ENCODE measurements at regions not wholly inside any gene's neighbourhood (a gene's known extent, or its start where the extent isn't known, plus 50 kb on each side); places are given as distances from the start of the nearest gene placed in this dataset.

- DNase-seq: no peak
Observed at GRCh38 chr21:15327637-15328265, 263.0 kb upstream of the NRIP1 start.

GRCh38 chr21:15329191-15329590, 264.4 kb upstream of the NRIP1 start:
- no peak for DNase-seq

- no peak for DNase-seq
Observed at GRCh38 chr21:15330872-15331271, 266.1 kb upstream of the NRIP1 start.

GRCh38 chr21:15332572-15332971, 267.8 kb upstream of the NRIP1 start:
- no peak for DNase-seq

GRCh38 chr21:15333136-15333710, 268.4 kb upstream of the NRIP1 start:
- no peak for DNase-seq

GRCh38 chr21:15333951-15334350, 269.2 kb upstream of the NRIP1 start:
- DNase-seq: no peak

GRCh38 chr21:15343066-15343465, 278.3 kb upstream of the NRIP1 start:
- DNase-seq: no peak

- DNase-seq: no peak
Observed at GRCh38 chr21:15352009-15352408, 287.2 kb upstream of the NRIP1 start.

- peak; percentile 15 for DNase-seq
Observed at GRCh38 chr21:15353546-15353945, 288.7 kb upstream of the NRIP1 start.

GRCh38 chr21:15354516-15354915, 289.7 kb upstream of the NRIP1 start:
- DNase-seq: peak; percentile 20

GRCh38 chr21:15355066-15355465, 290.3 kb upstream of the NRIP1 start:
- peak; percentile 79 for DNase-seq

- no peak for DNase-seq
Observed at GRCh38 chr21:15359251-15359650, 294.5 kb upstream of the NRIP1 start.

GRCh38 chr21:15362458-15362857, 297.7 kb upstream of the NRIP1 start:
- DNase-seq: no peak

- no peak for DNase-seq
Observed at GRCh38 chr21:15363921-15364320, 299.1 kb upstream of the NRIP1 start.

GRCh38 chr21:15365751-15366392, 301.1 kb upstream of the NRIP1 start:
- DNase-seq: no peak

- no peak for DNase-seq
Observed at GRCh38 chr21:15366555-15366954, 301.8 kb upstream of the NRIP1 start.

GRCh38 chr21:15367061-15367626, 302.3 kb upstream of the NRIP1 start:
- DNase-seq: no peak

GRCh38 chr21:15370462-15370975, 305.7 kb upstream of the NRIP1 start:
- no peak for DNase-seq

GRCh38 chr21:15373941-15374340, 309.1 kb upstream of the NRIP1 start:
- DNase-seq: no peak

- DNase-seq: no peak
Observed at GRCh38 chr21:15379776-15380175, 315.0 kb upstream of the NRIP1 start.

- no peak for DNase-seq
Observed at GRCh38 chr21:15383588-15383987, 318.8 kb upstream of the NRIP1 start.

- no peak for DNase-seq
Observed at GRCh38 chr21:15390049-15390448, 325.2 kb upstream of the NRIP1 start.

- DNase-seq: no peak
Observed at GRCh38 chr21:15397258-15397657, 332.5 kb upstream of the NRIP1 start.

GRCh38 chr21:15400905-15401304, 328.9 kb upstream of the USP25 start:
- DNase-seq: no peak

Measured in GDM1 (cell line).